Activated naive CD4-positive, alpha-beta T cell treated with anti-CD3 and anti-CD28 coated beads for 36 hours (primary cell): ENCODE measurements at regions not wholly inside any gene's neighbourhood (a gene's known extent, or its start where the extent isn't known, plus 50 kb on each side); places are given as distances from the start of the nearest gene placed in this dataset.
"Not testable (repeated sequence)": the region's sequence is repeated elsewhere in the genome, so short reads cannot be mapped to it uniquely, and the experiment has no call there.

Experiments
- CTCF ChIA-PET: fragments of 350-600 bp; sonication (Branson Sonifier 250); formaldehyde crosslinking; loops from one replicate; lab custom pipeline; 2021; ENCODE audit warnings: antibody characterized with exemption; lab: Charles Lee
- DNase-seq: peaks from one replicate; pipeline ENCODE4 v3.0.0-alpha.2; 2020
- H3K27ac Mint-ChIP-seq: one replicate; pipeline ENCODE4 v1.8.0; 2021; ENCODE audit warnings: mild to moderate bottlenecking, mixed read lengths
- H3K27me3 Mint-ChIP-seq: one replicate; pipeline ENCODE4 v1.8.0; 2021; ENCODE audit warnings: low read depth, mixed read lengths
- H3K36me3 Mint-ChIP-seq: one replicate; pipeline ENCODE4 v1.8.0; 2021; ENCODE audit warnings: low read depth, mixed read lengths
- H3K4me1 Mint-ChIP-seq: one replicate; pipeline ENCODE4 v1.8.0; 2021; ENCODE audit warnings: low read depth, mixed read lengths
- H3K4me3 Mint-ChIP-seq: one replicate; pipeline ENCODE4 v1.8.0; 2021; ENCODE audit warnings: mild to moderate bottlenecking, moderate library complexity, mixed read lengths
- H3K9me3 Mint-ChIP-seq: one replicate; pipeline ENCODE4 v1.8.0; 2021; ENCODE audit warnings: mixed read lengths
- intact Hi-C: fragments of 100-400 bp; cut with micrococcal nuclease; formaldehyde crosslinking; loops from one replicate; pipeline ENCODE4 v1.15.1; 2023

- Mint-ChIP-seq H3K9me3 (no peaks in the 10 kb centered on the region), H3K36me3 (no peaks in the 10 kb centered on the region), H3K27ac (no peak overlapping the region), H3K27me3 (peaks cover 10% of the 10 kb centered on the region), H3K4me1 (peaks cover 10% of the 10 kb centered on the region), H3K4me3 (no peak overlapping the region)
- intact Hi-C loops, result no loop called here
- CTCF ChIA-PET, result no interaction called here
- DNase-seq, result no peak
Measured at GRCh38 chr20:17870086-17870740, 98.4 kb downstream of the SNX5 start.

GRCh38 chr20:17869295-17869994, 99.1 kb downstream of the SNX5 start:
- H3K36me3 Mint-ChIP-seq, result no peaks in the 10 kb centered on the region
- intact Hi-C loops, result no loop called here
- H3K9me3 Mint-ChIP-seq, result no peaks in the 10 kb centered on the region
- DNase-seq, result no peak
- H3K4me1 Mint-ChIP-seq, result peaks cover 9% of the 10 kb centered on the region
- CTCF ChIA-PET, result no interaction called here
- no peak overlapping the region for H3K27ac Mint-ChIP-seq
- peaks cover 7% of the 10 kb centered on the region for H3K27me3 Mint-ChIP-seq
- no peak overlapping the region for H3K4me3 Mint-ChIP-seq

GRCh38 chr20:17868700-17869231, 99.8 kb downstream of the SNX5 start:
- Mint-ChIP-seq H3K4me3 (no peak overlapping the region), H3K9me3 (no peaks in the 10 kb centered on the region), H3K36me3 (no peaks in the 10 kb centered on the region), H3K27ac (no peak overlapping the region), H3K4me1 (peaks cover 7% of the 10 kb centered on the region), H3K27me3 (peaks cover 7% of the 10 kb centered on the region)
- intact Hi-C loops, result no loop called here
- DNase-seq, result no peak
- CTCF ChIA-PET, result no interaction called here

- no peaks in the 10 kb centered on the region for H3K36me3 Mint-ChIP-seq
- H3K4me3 Mint-ChIP-seq, result no peak overlapping the region
Measured at GRCh38 chr20:17868151-17868550, 100.4 kb downstream of the SNX5 start.

GRCh38 chr20:17867131-17867925, 101.3 kb downstream of the SNX5 start:
- CTCF ChIA-PET, result interaction anchor here (1.1 kb wide), 1 partner anchor 12 kb away, joined by 3 read pairs; no protein-coding TSS in a partner anchor
- intact Hi-C loops, result no loop called here
- peaks cover 6% of the 10 kb centered on the region for H3K4me1 Mint-ChIP-seq

More at GRCh38 chr20:17868151-17868550, 100.4 kb downstream of the SNX5 start:
- H3K4me1 Mint-ChIP-seq, result peaks cover 7% of the 10 kb centered on the region
- H3K9me3 Mint-ChIP-seq, result no peaks in the 10 kb centered on the region
- CTCF ChIA-PET, result no interaction called here
- H3K27ac Mint-ChIP-seq, result no peak overlapping the region
- intact Hi-C loops, result no loop called here
- peaks cover 7% of the 10 kb centered on the region for H3K27me3 Mint-ChIP-seq
- no peak for DNase-seq

GRCh38 chr20:17866234-17867001, 102.2 kb downstream of the SNX5 start:
- peaks cover 4% of the 10 kb centered on the region for H3K27me3 Mint-ChIP-seq
- intact Hi-C loops, result no loop called here
- H3K9me3 Mint-ChIP-seq, result no peaks in the 10 kb centered on the region
- DNase-seq, result no peak
- H3K27ac Mint-ChIP-seq, result no peak overlapping the region
- H3K4me1 Mint-ChIP-seq, result no peaks in the 10 kb centered on the region
- CTCF ChIA-PET, result interaction anchor here (0.6 to 1.1 kb wide), 2 partner anchors 9 to 13 kb away, joined by 3 read pairs; no protein-coding TSS in a partner anchor
- H3K36me3 Mint-ChIP-seq, result no peaks in the 10 kb centered on the region
- H3K4me3 Mint-ChIP-seq, result no peak overlapping the region

More at GRCh38 chr20:17867131-17867925, 101.3 kb downstream of the SNX5 start:
- Mint-ChIP-seq H3K9me3 (no peaks in the 10 kb centered on the region), H3K36me3 (no peaks in the 10 kb centered on the region), H3K27ac (no peak overlapping the region), H3K4me3 (no peak overlapping the region), H3K27me3 (peaks cover 4% of the 10 kb centered on the region)
- DNase-seq, result no peak

- H3K4me1 Mint-ChIP-seq, result no peaks in the 10 kb centered on the region
- peaks cover 6% of the 10 kb centered on the region for H3K27me3 Mint-ChIP-seq
- H3K27ac Mint-ChIP-seq, result no peak overlapping the region
- intact Hi-C loops, result no loop called here
- CTCF ChIA-PET, result no interaction called here
- no peaks in the 10 kb centered on the region for H3K9me3 Mint-ChIP-seq
- no peaks in the 10 kb centered on the region for H3K36me3 Mint-ChIP-seq
- DNase-seq, result no peak
- H3K4me3 Mint-ChIP-seq, result no peak overlapping the region
Measured at GRCh38 chr20:17863577-17864292, 104.9 kb downstream of the SNX5 start.

GRCh38 chr20:17863209-17863576, 105.4 kb downstream of the SNX5 start:
- intact Hi-C loops, result no loop called here
- no peaks in the 10 kb centered on the region for H3K36me3 Mint-ChIP-seq
- H3K9me3 Mint-ChIP-seq, result no peaks in the 10 kb centered on the region
- no peak overlapping the region for H3K4me3 Mint-ChIP-seq
- no peak overlapping the region for H3K27ac Mint-ChIP-seq
- peaks cover 4% of the 10 kb centered on the region for H3K27me3 Mint-ChIP-seq
- DNase-seq, result no peak
- no peaks in the 10 kb centered on the region for H3K4me1 Mint-ChIP-seq
- CTCF ChIA-PET, result interaction anchor here (1.6 kb wide), 1 partner anchor 35 kb away, joined by 3 read pairs; no protein-coding TSS in a partner anchor

- no peaks in the 10 kb centered on the region for H3K4me1 Mint-ChIP-seq
- no peaks in the 10 kb centered on the region for H3K36me3 Mint-ChIP-seq
- no peak overlapping the region for H3K4me3 Mint-ChIP-seq
- no peak for DNase-seq
- CTCF ChIA-PET, result interaction anchor here (1.6 kb wide), 1 partner anchor 36 kb away, joined by 3 read pairs; no protein-coding TSS in a partner anchor
- no peak overlapping the region for H3K27ac Mint-ChIP-seq
- no peaks in the 10 kb centered on the region for H3K9me3 Mint-ChIP-seq
- intact Hi-C loops, result no loop called here
- H3K27me3 Mint-ChIP-seq, result peaks cover 4% of the 10 kb centered on the region
Measured at GRCh38 chr20:17862171-17862570, 106.4 kb downstream of the SNX5 start.

GRCh38 chr20:17861620-17862019, 107.0 kb downstream of the SNX5 start:
- H3K27ac Mint-ChIP-seq, H3K4me1 Mint-ChIP-seq, H3K4me3 Mint-ChIP-seq, intact Hi-C loops, DNase-seq, H3K9me3 Mint-ChIP-seq, H3K27me3 Mint-ChIP-seq, H3K36me3 Mint-ChIP-seq: not testable (repeated sequence)
- CTCF ChIA-PET, result interaction anchor here (1.6 kb wide), 1 partner anchor 36 kb away, joined by 3 read pairs; no protein-coding TSS in a partner anchor
